ENCODE measurements at regions not wholly inside any gene's neighbourhood (a gene's known extent, or its start where the extent isn't known, plus 50 kb on each side); places are given as distances from the start of the nearest gene placed in this dataset.
"Not testable (repeated sequence)": the region's sequence is repeated elsewhere in the genome, so short reads cannot be mapped to it uniquely, and the experiment has no call there.

- TF ChIP-seq CTCF (optimal IDR thresholded peaks at IDR 0.05 in 1 of 3, IDR thresholded peaks at IDR 0.05 in 1 of 3, conservative IDR thresholded peaks at IDR 0.05 in 1 of 3; ENCODE audit: extremely low read depth in 1 of 3, insufficient read depth in 2 of 3, low read length in 3 of 3) (no peak), EZH2 (IDR thresholded peaks at IDR 0.05; ENCODE audit: low read length) (no peak)
- Histone ChIP-seq H3K9ac (ENCODE audit: control insufficient read depth, extremely low read depth, insufficient read depth, low read length) (no peak overlapping the region), H3K27me3 (ENCODE audit: control insufficient read depth, extremely low read depth, insufficient read depth, low read length) (peaks cover 2% of the 10 kb centered on the region), H3K36me3 (ENCODE audit: control insufficient read depth in 2 of 2, extremely low read depth in 1 of 2, insufficient read depth in 2 of 2, low read length in 2 of 2) (no peaks in the 10 kb centered on the region), H4K20me1 (ENCODE audit: control insufficient read depth, extremely low read depth, insufficient read depth, low read length) (no peaks in the 10 kb centered on the region), H3K4me3 (ENCODE audit: control insufficient read depth in 2 of 3, extremely low read depth in 1 of 3, insufficient read depth in 2 of 3, low read depth in 1 of 3, low read length in 3 of 3) (no peak overlapping the region), H3K9me1 (ENCODE audit: control insufficient read depth, extremely low read depth, insufficient read depth, low read length) (no peaks in the 10 kb centered on the region), H3K4me1 (ENCODE audit: control insufficient read depth, extremely low read depth, insufficient read depth, low read length) (no peaks in the 10 kb centered on the region), H3K27ac (ENCODE audit: control insufficient read depth, insufficient read depth, low read length) (no peak overlapping the region), H3K9me3 (ENCODE audit: control insufficient read depth, low read depth, low read length) (no peaks in the 10 kb centered on the region), H3K79me2 (ENCODE audit: control insufficient read depth, insufficient read depth, low read length) (no peaks in the 10 kb centered on the region), H3K4me2 (ENCODE audit: control insufficient read depth, extremely low read depth, insufficient read depth, low read depth, low read length) (no peak overlapping the region), H2AFZ (ENCODE audit: control insufficient read depth, low read length) (no peak overlapping the region)
- dilution Hi-C loops (cut with MboI; ENCODE audit: extremely low pct_ligation_motif_present, low sequenced_read_pairs), result no loop called here
- DNase-seq (ENCODE audit: low read depth, low spot score) (no peak), FAIRE-seq (no peak)
Observed at GRCh38 chr7:3117488-3118231, 74.0 kb upstream of the CARD11 start.

GRCh38 chr7:3119352-3119927, 75.8 kb upstream of the CARD11 start:
- H3K27ac ChIP-seq (ENCODE audit: control insufficient read depth, insufficient read depth, low read length); H3K9ac ChIP-seq (ENCODE audit: control insufficient read depth, extremely low read depth, insufficient read depth, low read length); H2AFZ ChIP-seq (ENCODE audit: control insufficient read depth, low read length); H3K27me3 ChIP-seq (ENCODE audit: control insufficient read depth, extremely low read depth, insufficient read depth, low read length); dilution Hi-C loops (cut with MboI; ENCODE audit: extremely low pct_ligation_motif_present, low sequenced_read_pairs); H3K4me3 ChIP-seq (ENCODE audit: control insufficient read depth in 2 of 3, extremely low read depth in 1 of 3, insufficient read depth in 2 of 3, low read depth in 1 of 3, low read length in 3 of 3); H3K9me3 ChIP-seq (ENCODE audit: control insufficient read depth, low read depth, low read length); H3K9me1 ChIP-seq (ENCODE audit: control insufficient read depth, extremely low read depth, insufficient read depth, low read length); DNase-seq (ENCODE audit: low read depth, low spot score); H3K36me3 ChIP-seq (ENCODE audit: control insufficient read depth in 2 of 2, extremely low read depth in 1 of 2, insufficient read depth in 2 of 2, low read length in 2 of 2); H3K4me2 ChIP-seq (ENCODE audit: control insufficient read depth, extremely low read depth, insufficient read depth, low read depth, low read length); H3K4me1 ChIP-seq (ENCODE audit: control insufficient read depth, extremely low read depth, insufficient read depth, low read length); H4K20me1 ChIP-seq (ENCODE audit: control insufficient read depth, extremely low read depth, insufficient read depth, low read length); FAIRE-seq; H3K79me2 ChIP-seq (ENCODE audit: control insufficient read depth, insufficient read depth, low read length): not testable (repeated sequence)

Measured in keratinocyte (primary cell).